ENCODE measurements at regions not wholly inside any gene's neighbourhood (a gene's known extent, or its start where the extent isn't known, plus 50 kb on each side); places are given as distances from the start of the nearest gene placed in this dataset.
"Not testable (repeated sequence)": the region's sequence is repeated elsewhere in the genome, so short reads cannot be mapped to it uniquely, and the experiment has no call there.

DNA sequence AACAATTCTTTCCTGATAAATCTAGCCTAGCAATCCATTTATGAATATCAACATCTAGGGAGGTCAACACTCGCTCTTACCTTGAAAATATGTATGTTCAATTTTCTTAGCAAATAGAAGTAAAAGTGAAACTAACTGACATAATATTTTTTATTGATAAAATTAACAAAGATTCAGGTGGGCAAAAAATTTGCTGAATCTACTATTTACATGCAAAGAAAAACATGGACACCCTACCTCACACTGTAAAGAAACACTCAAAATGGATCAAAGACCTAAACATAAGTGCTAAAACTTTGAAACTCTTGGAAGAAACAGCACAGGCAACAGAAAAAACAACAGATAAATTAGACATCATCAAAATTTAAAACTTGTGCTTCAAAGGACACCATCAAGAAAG is 151.6 kb upstream of the MYRIP start:
- Histone ChIP-seq H3K4me3 (ENCODE audit: low read length) (no peak overlapping the region), H3K27ac (ENCODE audit: low read length) (no peak overlapping the region), H3K9me3 (ENCODE audit: insufficient read depth, low read depth, low read length) (no peaks in the 10 kb centered on the region), H3K36me3 (ENCODE audit: insufficient read depth, low read depth, low read length) (no peaks in the 10 kb centered on the region), H3K9ac (ENCODE audit: low read depth, low read length) (no peak overlapping the region), H3K27me3 (ENCODE audit: insufficient read depth, low read length) (no peaks in the 10 kb centered on the region), H3K4me1 (ENCODE audit: insufficient read depth, low read length) (no peaks in the 10 kb centered on the region)

DNA sequence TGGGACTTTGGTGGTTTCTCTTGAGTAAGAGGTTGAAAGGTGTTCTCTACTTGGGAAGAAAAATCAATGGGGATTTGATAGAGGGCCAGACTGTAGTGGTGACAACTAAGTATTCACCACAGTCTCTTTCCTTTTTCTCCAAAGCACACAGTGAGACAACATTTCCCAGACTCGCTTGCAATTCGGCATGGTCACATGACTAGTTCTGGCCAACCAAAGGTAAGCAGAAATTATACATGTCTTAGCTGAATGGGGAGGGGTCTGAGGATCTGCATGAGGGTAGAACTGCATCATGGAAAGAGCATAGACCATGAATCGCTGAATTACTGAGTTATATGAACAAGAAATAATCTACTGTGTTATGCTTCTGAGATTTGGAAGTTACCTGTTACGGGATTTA is 144.5 kb upstream of the MYRIP start:
- H3K27me3 ChIP-seq (ENCODE audit: insufficient read depth, low read length): no peaks in the 10 kb centered on the region
- H3K27ac ChIP-seq (ENCODE audit: low read length): no peak overlapping the region
- no peaks in the 10 kb centered on the region for H3K9me3 ChIP-seq (ENCODE audit: insufficient read depth, low read depth, low read length)

DNA sequence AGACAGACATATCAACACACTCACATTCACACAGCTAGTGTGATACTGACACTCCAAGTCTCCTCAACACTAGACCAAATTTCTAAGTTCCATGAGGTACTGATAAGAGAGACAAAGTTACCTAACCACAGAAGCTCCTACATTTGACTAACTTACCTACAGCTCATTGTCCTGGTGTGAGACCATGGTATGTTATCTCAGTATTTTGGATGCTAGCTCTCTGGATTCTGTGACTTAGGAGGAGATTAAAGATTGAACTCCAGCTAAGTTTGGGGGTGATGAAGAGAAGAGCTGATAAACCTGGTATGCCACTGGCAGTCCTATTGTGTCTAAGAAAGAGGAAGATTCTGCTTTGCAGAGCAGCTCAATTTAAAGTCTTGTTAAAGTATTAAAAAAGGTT is 144.0 kb upstream of the MYRIP start:
- no peaks in the 10 kb centered on the region for H3K4me1 ChIP-seq (ENCODE audit: insufficient read depth, low read length)
- H3K27me3 ChIP-seq (ENCODE audit: insufficient read depth, low read length): no peaks in the 10 kb centered on the region
- no peak overlapping the region for H3K4me3 ChIP-seq (ENCODE audit: low read length)
- no peak overlapping the region for H3K27ac ChIP-seq (ENCODE audit: low read length)
- H3K36me3 ChIP-seq (ENCODE audit: insufficient read depth, low read depth, low read length): no peaks in the 10 kb centered on the region
- no peak overlapping the region for H3K9ac ChIP-seq (ENCODE audit: low read depth, low read length)
- no peaks in the 10 kb centered on the region for H3K9me3 ChIP-seq (ENCODE audit: insufficient read depth, low read depth, low read length)

More for the DNA sequence above, 144.5 kb upstream of the MYRIP start:
- no peak overlapping the region for H3K4me3 ChIP-seq (ENCODE audit: low read length)
- H3K9ac ChIP-seq (ENCODE audit: low read depth, low read length): no peak overlapping the region
- no peaks in the 10 kb centered on the region for H3K36me3 ChIP-seq (ENCODE audit: insufficient read depth, low read depth, low read length)
- no peaks in the 10 kb centered on the region for H3K4me1 ChIP-seq (ENCODE audit: insufficient read depth, low read length)

- Histone ChIP-seq H3K27ac (ENCODE audit: low read length) (no peak overlapping the region), H3K27me3 (ENCODE audit: insufficient read depth, low read length) (no peaks in the 10 kb centered on the region), H3K4me1 (ENCODE audit: insufficient read depth, low read length) (no peaks in the 10 kb centered on the region), H3K36me3 (ENCODE audit: insufficient read depth, low read depth, low read length) (no peaks in the 10 kb centered on the region), H3K4me3 (ENCODE audit: low read length) (no peak overlapping the region), H3K9me3 (ENCODE audit: insufficient read depth, low read depth, low read length) (no peaks in the 10 kb centered on the region), H3K9ac (ENCODE audit: low read depth, low read length) (no peak overlapping the region)
Observed at GRCh38 chr3:39668420-39668819, 141.0 kb upstream of the MYRIP start.

GRCh38 chr3:39671116-39671515 is 138.3 kb upstream of the MYRIP start:
- H3K4me1 ChIP-seq (ENCODE audit: insufficient read depth, low read length): no peaks in the 10 kb centered on the region
- no peak overlapping the region for H3K27ac ChIP-seq (ENCODE audit: low read length)
- no peak overlapping the region for H3K4me3 ChIP-seq (ENCODE audit: low read length)
- no peaks in the 10 kb centered on the region for H3K9me3 ChIP-seq (ENCODE audit: insufficient read depth, low read depth, low read length)
- no peak overlapping the region for H3K9ac ChIP-seq (ENCODE audit: low read depth, low read length)
- no peaks in the 10 kb centered on the region for H3K36me3 ChIP-seq (ENCODE audit: insufficient read depth, low read depth, low read length)
- H3K27me3 ChIP-seq (ENCODE audit: insufficient read depth, low read length): no peaks in the 10 kb centered on the region

DNA sequence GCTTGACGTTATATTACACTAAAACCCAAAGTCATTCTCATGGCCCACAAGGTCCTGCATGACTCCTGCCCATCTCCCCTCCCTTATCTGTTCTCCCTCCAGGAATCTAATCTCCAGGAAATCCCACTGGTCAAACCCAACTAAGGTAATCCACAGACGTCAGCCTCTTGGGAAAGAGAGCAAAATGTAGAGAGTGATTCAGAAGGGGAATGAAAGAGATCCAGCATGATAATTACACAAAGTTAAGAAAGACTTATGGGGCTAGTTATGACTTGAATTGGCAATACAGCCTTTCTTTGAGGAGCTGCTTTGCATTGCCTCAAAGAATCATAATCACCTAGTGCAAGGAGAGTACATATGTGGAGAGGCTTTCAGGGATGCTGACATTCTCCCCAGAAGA is 137.8 kb upstream of the MYRIP start:
- Histone ChIP-seq H3K9ac (ENCODE audit: low read depth, low read length) (no peak overlapping the region), H3K27ac (ENCODE audit: low read length) (no peak overlapping the region), H3K27me3 (ENCODE audit: insufficient read depth, low read length) (no peaks in the 10 kb centered on the region), H3K4me3 (ENCODE audit: low read length) (no peak overlapping the region), H3K36me3 (ENCODE audit: insufficient read depth, low read depth, low read length) (no peaks in the 10 kb centered on the region), H3K9me3 (ENCODE audit: insufficient read depth, low read depth, low read length) (no peaks in the 10 kb centered on the region), H3K4me1 (ENCODE audit: insufficient read depth, low read length) (no peaks in the 10 kb centered on the region)

DNA sequence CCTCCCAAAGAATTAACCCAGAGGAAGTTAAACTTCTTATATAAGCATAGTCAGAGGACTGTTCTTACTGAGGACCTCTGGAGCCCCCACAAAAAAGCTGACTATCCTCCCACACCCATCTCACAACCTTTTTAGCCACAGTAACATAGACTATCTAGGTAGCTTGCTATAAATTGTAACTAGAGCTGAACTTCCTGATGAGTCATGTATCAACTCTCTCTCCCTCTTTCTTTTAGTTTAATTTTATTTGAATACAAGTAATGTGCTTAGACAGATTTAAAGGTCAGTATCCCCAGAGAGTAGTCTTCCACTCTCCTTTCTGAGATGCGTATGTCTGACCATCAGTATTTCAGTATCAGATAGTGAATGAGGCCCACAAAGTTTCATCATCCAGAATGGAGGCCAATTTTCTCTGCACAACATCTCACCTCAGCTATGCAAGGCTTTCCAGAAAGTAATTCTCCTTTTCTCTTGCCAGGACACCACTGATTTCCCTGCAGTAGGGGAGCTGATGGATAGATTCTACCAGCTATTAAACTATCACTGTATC is 104.0 kb upstream of the MYRIP start:
- no peaks in the 10 kb centered on the region for H3K9me3 ChIP-seq (ENCODE audit: insufficient read depth, low read depth, low read length)
- no peak overlapping the region for H3K9ac ChIP-seq (ENCODE audit: low read depth, low read length)
- no peaks in the 10 kb centered on the region for H3K4me1 ChIP-seq (ENCODE audit: insufficient read depth, low read length)
- H3K4me3 ChIP-seq (ENCODE audit: low read length): no peak overlapping the region
- H3K36me3 ChIP-seq (ENCODE audit: insufficient read depth, low read depth, low read length): no peaks in the 10 kb centered on the region
- H3K27ac ChIP-seq (ENCODE audit: low read length): no peak overlapping the region
- H3K27me3 ChIP-seq (ENCODE audit: insufficient read depth, low read length): no peaks in the 10 kb centered on the region

- no peak overlapping the region for H3K9ac ChIP-seq (ENCODE audit: low read depth, low read length)
- H3K4me1 ChIP-seq (ENCODE audit: insufficient read depth, low read length): no peaks in the 10 kb centered on the region
- H3K27me3 ChIP-seq (ENCODE audit: insufficient read depth, low read length): no peaks in the 10 kb centered on the region
- H3K4me3 ChIP-seq (ENCODE audit: low read length): no peak overlapping the region
- H3K36me3 ChIP-seq (ENCODE audit: insufficient read depth, low read depth, low read length): no peaks in the 10 kb centered on the region
- H3K9me3 ChIP-seq (ENCODE audit: insufficient read depth, low read depth, low read length): no peaks in the 10 kb centered on the region
- H3K27ac ChIP-seq (ENCODE audit: low read length): no peak overlapping the region
Observed at GRCh38 chr3:39707314-39707909, 102.0 kb upstream of the MYRIP start.

DNA sequence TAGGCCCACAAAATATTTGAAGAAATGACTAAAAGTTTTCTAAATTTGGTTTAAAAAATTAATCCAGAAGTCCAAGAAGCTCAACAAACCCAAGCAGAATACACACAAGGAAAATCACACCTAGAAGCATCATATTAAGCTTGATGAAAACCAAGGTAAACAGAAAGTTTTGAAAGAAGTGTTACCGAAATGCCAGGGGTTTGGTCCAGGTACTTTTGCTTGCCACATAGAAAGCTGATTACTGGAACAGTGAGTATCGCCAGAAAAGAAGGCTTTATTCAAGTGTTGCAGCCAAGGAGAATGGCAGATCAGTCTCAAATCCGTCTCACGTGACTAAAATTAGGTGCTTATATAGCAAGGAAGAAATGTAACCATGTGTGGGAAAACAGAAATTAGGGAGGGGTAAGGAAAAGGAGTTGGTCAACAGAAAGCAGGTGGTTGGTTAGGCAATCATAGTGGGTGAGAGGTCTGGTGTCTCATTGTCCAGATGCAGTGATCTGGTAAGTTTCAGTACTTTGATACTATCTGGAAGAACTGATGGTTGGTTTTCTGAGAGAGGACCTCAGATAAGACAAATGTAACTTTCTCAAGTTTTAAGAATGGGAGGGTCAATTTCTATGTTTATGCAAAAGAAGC is 96.9 kb upstream of the MYRIP start:
- Histone ChIP-seq H3K9ac (ENCODE audit: low read depth, low read length) (no peak overlapping the region), H3K36me3 (ENCODE audit: insufficient read depth, low read depth, low read length) (no peaks in the 10 kb centered on the region), H3K4me1 (ENCODE audit: insufficient read depth, low read length) (no peaks in the 10 kb centered on the region), H3K27ac (ENCODE audit: low read length) (no peak overlapping the region), H3K9me3 (ENCODE audit: insufficient read depth, low read depth, low read length) (no peaks in the 10 kb centered on the region), H3K27me3 (ENCODE audit: insufficient read depth, low read length) (no peaks in the 10 kb centered on the region), H3K4me3 (ENCODE audit: low read length) (no peak overlapping the region)

GRCh38 chr3:39713341-39713740 is 96.1 kb upstream of the MYRIP start:
- H3K27me3 ChIP-seq (ENCODE audit: insufficient read depth, low read length); H3K4me3 ChIP-seq (ENCODE audit: low read length); H3K4me1 ChIP-seq (ENCODE audit: insufficient read depth, low read length); H3K27ac ChIP-seq (ENCODE audit: low read length); H3K36me3 ChIP-seq (ENCODE audit: insufficient read depth, low read depth, low read length); H3K9me3 ChIP-seq (ENCODE audit: insufficient read depth, low read depth, low read length); H3K9ac ChIP-seq (ENCODE audit: low read depth, low read length): not testable (repeated sequence)

DNA sequence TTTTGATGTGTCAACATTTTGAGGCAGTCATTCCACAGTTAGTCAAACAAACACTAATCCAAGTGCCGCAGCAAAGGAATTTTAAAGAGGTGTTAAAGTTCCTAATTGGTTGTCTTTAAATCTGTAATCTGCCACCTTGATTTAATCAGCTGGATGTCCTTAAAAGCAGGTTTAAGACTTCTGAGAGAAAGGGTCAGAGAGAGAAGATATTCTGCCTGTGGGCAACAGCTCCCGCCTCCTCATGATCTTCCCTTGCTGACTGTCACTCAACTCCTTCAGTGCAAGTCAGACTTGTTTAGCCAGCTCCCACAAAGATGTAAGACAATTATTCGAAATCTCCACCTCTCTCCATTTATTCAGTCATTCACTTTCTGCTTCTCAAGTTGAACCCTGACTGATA is 92.6 kb upstream of the MYRIP start:
- no peak overlapping the region for H3K27ac ChIP-seq (ENCODE audit: low read length)
- H3K4me1 ChIP-seq (ENCODE audit: insufficient read depth, low read length): no peaks in the 10 kb centered on the region
- H3K36me3 ChIP-seq (ENCODE audit: insufficient read depth, low read depth, low read length): no peaks in the 10 kb centered on the region
- H3K9ac ChIP-seq (ENCODE audit: low read depth, low read length): no peak overlapping the region
- H3K27me3 ChIP-seq (ENCODE audit: insufficient read depth, low read length): no peaks in the 10 kb centered on the region
- H3K9me3 ChIP-seq (ENCODE audit: insufficient read depth, low read depth, low read length): no peaks in the 10 kb centered on the region
- H3K4me3 ChIP-seq (ENCODE audit: low read length): no peak overlapping the region

All from iPS-20b (cell line).